Esophagus squamous epithelium (tissue), 5 donors: ENCODE measurements at regions not wholly inside any gene's neighbourhood (a gene's known extent, or its start where the extent isn't known, plus 50 kb on each side); places are given as distances from the start of the nearest gene placed in this dataset.

Source experiments
- DNase-seq: peaks from one replicate; lab custom pipeline; 2025; lab: John Stamatoyannopoulos, UW
- H3K27ac ChIP-seq, 4 donors: fragments of 200-600 bp; sonication (generic); one replicate each; pipeline ENCODE4 v1.5.1; 2016 to 2019; ENCODE audit warnings: mild to moderate bottlenecking in 1 of 4
- H3K27me3 ChIP-seq, 4 donors: fragments of 200-600 bp; sonication (generic); 1 replicate in 3 of 4; 2 replicates in 1 of 4; pipeline versions ENCODE4 v1.5.1 to v1.6.0; 2017 to 2021; ENCODE audit warnings: antibody characterized with exemption in 1 of 4
- H3K36me3 ChIP-seq, 3 donors: fragments of 200-600 bp; sonication (generic); one replicate each; pipeline ENCODE4 v1.5.1; 2016 to 2019
- H3K4me1 ChIP-seq, 3 donors: fragments of 200-600 bp; sonication (generic); one replicate each; pipeline ENCODE4 v1.5.1; 2017 to 2019
- H3K4me3 ChIP-seq, 4 donors: fragments of 200-600 bp; sonication (generic); 1 replicate in 3 of 4; 2 replicates in 1 of 4; pipeline ENCODE4 v1.5.1; 2016 to 2019; ENCODE audit warnings: mild to moderate bottlenecking in 2 of 4, moderate library complexity in 1 of 4
- H3K9me3 ChIP-seq, 3 donors: fragments of 200-600 bp; sonication (generic); one replicate each; pipeline ENCODE4 v1.5.1; 2016 to 2019
- CTCF ChIP-seq, 6 experiments: fragments of 450-650 bp in 4 of 6; fragments of 200-600 bp in 2 of 6; sonication (generic) in 2 of 6; IDR thresholded peaks; one replicate each; pipeline ENCODE4 v1.5.1; 2016 to 2019; ENCODE audit warnings: antibody characterized with exemption in 6 of 6, mild to moderate bottlenecking in 4 of 6, moderate library complexity in 4 of 6
- POLR2A ChIP-seq, 4 donors: fragments of 450-650 bp; IDR thresholded peaks; one replicate each; pipeline ENCODE4 v1.6.1; 2017; ENCODE audit warnings: antibody characterized with exemption in 4 of 4, mild to moderate bottlenecking in 4 of 4, moderate library complexity in 3 of 4
- WGBS, 2 donors: methylation state at CpG; one replicate each; pipeline ENCODE4 v1.1.5; 2018; 5-methylcytosine and 5-hydroxymethylcytosine counted together
- intact Hi-C: fragments of 100-400 bp; cut with DNase I; formaldehyde crosslinking; loops from one replicate; pipeline ENCODE4 v1.15.0; 2022
- donor health status: DM: yes; HTN: yes; CAD: no.

GRCh38 chr21:15567191-15567590 is 162.6 kb upstream of the USP25 start:
- H3K4me1 ChIP-seq: no peaks in the 10 kb centered on the region
- intact Hi-C loops: no loop called here

GRCh38 chr21:15568516-15568915 is 161.3 kb upstream of the USP25 start:
- Histone ChIP-seq H3K27ac (no peak overlapping the region), H3K4me1 (no peaks in the 10 kb centered on the region), H3K9me3 (no peaks in the 10 kb centered on the region), H3K4me3 (no peak overlapping the region), H3K36me3 (no peaks in the 10 kb centered on the region), H3K27me3 (peaks cover 0 to 8% (median 0%) of the 10 kb centered on the region in 4 donors)
- no peak for TF ChIP-seq CTCF (IDR thresholded peaks at IDR 0.05)
- no peak for TF ChIP-seq POLR2A (IDR thresholded peaks at IDR 0.05)
- intact Hi-C loops: no loop called here
- no peak for DNase-seq

More at GRCh38 chr21:15567191-15567590, 162.6 kb upstream of the USP25 start:
- no peak for DNase-seq
- Histone ChIP-seq H3K36me3 (no peaks in the 10 kb centered on the region), H3K4me3 (no peak overlapping the region), H3K27ac (no peak overlapping the region), H3K27me3 (peaks cover 0 to 8% (median 0%) of the 10 kb centered on the region in 4 donors), H3K9me3 (no peaks in the 10 kb centered on the region)
- TF ChIP-seq POLR2A (IDR thresholded peaks at IDR 0.05): no peak
- no peak for TF ChIP-seq CTCF (IDR thresholded peaks at IDR 0.05)

- Histone ChIP-seq H3K4me3 (no peak overlapping the region), H3K9me3 (no peaks in the 10 kb centered on the region), H3K4me1 (no peaks in the 10 kb centered on the region), H3K27me3 (no peaks in the 10 kb centered on the region), H3K36me3 (no peaks in the 10 kb centered on the region), H3K27ac (no peak overlapping the region)
- intact Hi-C loops: no loop called here
- no peak for DNase-seq
- TF ChIP-seq POLR2A (IDR thresholded peaks at IDR 0.05) (no peak), CTCF (IDR thresholded peaks at IDR 0.05) (no peak)
- WGBS, 2 donors: 71 to 75% methylated on average over 4 of the region's 4 CpGs
Observed at GRCh38 chr21:15586752-15587427, 142.9 kb upstream of the USP25 start.

GRCh38 chr21:15592271-15592860 is 137.4 kb upstream of the USP25 start:
- DNase-seq: no peak
- Histone ChIP-seq H3K4me3 (no peak overlapping the region), H3K4me1 (no peaks in the 10 kb centered on the region), H3K9me3 (no peaks in the 10 kb centered on the region), H3K27me3 (no peaks in the 10 kb centered on the region), H3K27ac (no peak overlapping the region), H3K36me3 (no peaks in the 10 kb centered on the region)
- 14 to 28% methylated on average over 5 of the region's 5 CpGs for WGBS, 2 donors
- intact Hi-C loops: no loop called here
- no peak for TF ChIP-seq POLR2A (IDR thresholded peaks at IDR 0.05)
- peak; percentile 24 to 72 (median 46) for TF ChIP-seq CTCF (IDR thresholded peaks at IDR 0.05)

GRCh38 chr21:15592957-15593356 is 136.8 kb upstream of the USP25 start:
- no peak for DNase-seq
- intact Hi-C loops: no loop called here
- H3K27me3 ChIP-seq: no peaks in the 10 kb centered on the region
- no peak overlapping the region for H3K4me3 ChIP-seq
- H3K9me3 ChIP-seq: no peaks in the 10 kb centered on the region
- H3K27ac ChIP-seq: no peak overlapping the region
- H3K36me3 ChIP-seq: no peaks in the 10 kb centered on the region
- TF ChIP-seq POLR2A (IDR thresholded peaks at IDR 0.05) (no peak), CTCF (IDR thresholded peaks at IDR 0.05) (no peak)
- H3K4me1 ChIP-seq: no peaks in the 10 kb centered on the region
